H1 (cell line): ENCODE measurements at regions not wholly inside any gene's neighbourhood (a gene's known extent, or its start where the extent isn't known, plus 50 kb on each side); places are given as distances from the start of the nearest gene placed in this dataset.

Source experiments
- EGR1 ChIP-seq: IDR thresholded peaks from 2 replicates; pipeline ENCODE4 v1.6.1; 2011; ENCODE audit warnings: low read depth, low read length, borderline replicate concordance
- EZH2 ChIP-seq: fragments of 200-600 bp; sonication (generic); IDR thresholded peaks from 2 replicates; pipeline ENCODE4 v1.7.1; 2012; ENCODE audit warnings: low read depth, mild to moderate bottlenecking, moderate library complexity, low read length, inconsistent platforms; ENCODE audit not compliant: severe bottlenecking
- SAP30 ChIP-seq: fragments of 300-600 bp; sonication (generic); IDR thresholded peaks from 2 replicates; pipeline ENCODE4 v1.7.1; 2012; ENCODE audit warnings: low read length, moderate library complexity, mild to moderate bottlenecking, inconsistent platforms; ENCODE audit not compliant: insufficient read depth, insufficient replicate concordance
- SIX5 ChIP-seq: IDR thresholded peaks from 2 replicates; pipeline ENCODE4 v1.6.1; 2011; ENCODE audit warnings: mild to moderate bottlenecking, low read depth, low read length
- TF ChIP-seq, protein P1 (sequence below): fragments of 300-600 bp; sonication (generic); IDR thresholded peaks from 2 replicates; pipeline ENCODE4 v1.7.1; 2012; ENCODE audit warnings: low read length, moderate library complexity, mild to moderate bottlenecking, inconsistent platforms; ENCODE audit not compliant: insufficient replicate concordance
- TF ChIP-seq, protein P2 (sequence below): IDR thresholded peaks from 2 replicates; pipeline ENCODE4 v1.6.1; 2012; ENCODE audit warnings: inconsistent platforms

DNA sequence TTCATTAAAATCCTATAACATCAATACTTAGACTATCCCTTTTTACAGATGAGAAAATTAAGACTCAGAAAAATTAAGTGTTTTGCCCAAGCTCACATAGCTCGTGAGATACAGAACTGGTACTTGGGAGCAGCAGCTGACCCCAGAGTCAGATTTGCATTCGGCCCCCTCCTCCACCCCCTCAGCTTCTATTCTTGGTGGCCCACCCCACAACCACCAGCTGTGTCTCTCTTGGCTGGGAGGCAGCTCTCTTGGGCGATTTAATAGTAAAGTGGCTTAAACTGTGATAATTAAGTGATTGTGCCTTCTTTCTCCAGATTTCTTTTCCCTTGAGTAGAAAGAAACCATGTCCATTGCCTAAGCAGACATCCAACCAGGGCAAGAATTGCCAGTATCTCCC lies 203.6 kb upstream of the PDZRN3 start (continued):
- TF ChIP-seq, protein P1, sequence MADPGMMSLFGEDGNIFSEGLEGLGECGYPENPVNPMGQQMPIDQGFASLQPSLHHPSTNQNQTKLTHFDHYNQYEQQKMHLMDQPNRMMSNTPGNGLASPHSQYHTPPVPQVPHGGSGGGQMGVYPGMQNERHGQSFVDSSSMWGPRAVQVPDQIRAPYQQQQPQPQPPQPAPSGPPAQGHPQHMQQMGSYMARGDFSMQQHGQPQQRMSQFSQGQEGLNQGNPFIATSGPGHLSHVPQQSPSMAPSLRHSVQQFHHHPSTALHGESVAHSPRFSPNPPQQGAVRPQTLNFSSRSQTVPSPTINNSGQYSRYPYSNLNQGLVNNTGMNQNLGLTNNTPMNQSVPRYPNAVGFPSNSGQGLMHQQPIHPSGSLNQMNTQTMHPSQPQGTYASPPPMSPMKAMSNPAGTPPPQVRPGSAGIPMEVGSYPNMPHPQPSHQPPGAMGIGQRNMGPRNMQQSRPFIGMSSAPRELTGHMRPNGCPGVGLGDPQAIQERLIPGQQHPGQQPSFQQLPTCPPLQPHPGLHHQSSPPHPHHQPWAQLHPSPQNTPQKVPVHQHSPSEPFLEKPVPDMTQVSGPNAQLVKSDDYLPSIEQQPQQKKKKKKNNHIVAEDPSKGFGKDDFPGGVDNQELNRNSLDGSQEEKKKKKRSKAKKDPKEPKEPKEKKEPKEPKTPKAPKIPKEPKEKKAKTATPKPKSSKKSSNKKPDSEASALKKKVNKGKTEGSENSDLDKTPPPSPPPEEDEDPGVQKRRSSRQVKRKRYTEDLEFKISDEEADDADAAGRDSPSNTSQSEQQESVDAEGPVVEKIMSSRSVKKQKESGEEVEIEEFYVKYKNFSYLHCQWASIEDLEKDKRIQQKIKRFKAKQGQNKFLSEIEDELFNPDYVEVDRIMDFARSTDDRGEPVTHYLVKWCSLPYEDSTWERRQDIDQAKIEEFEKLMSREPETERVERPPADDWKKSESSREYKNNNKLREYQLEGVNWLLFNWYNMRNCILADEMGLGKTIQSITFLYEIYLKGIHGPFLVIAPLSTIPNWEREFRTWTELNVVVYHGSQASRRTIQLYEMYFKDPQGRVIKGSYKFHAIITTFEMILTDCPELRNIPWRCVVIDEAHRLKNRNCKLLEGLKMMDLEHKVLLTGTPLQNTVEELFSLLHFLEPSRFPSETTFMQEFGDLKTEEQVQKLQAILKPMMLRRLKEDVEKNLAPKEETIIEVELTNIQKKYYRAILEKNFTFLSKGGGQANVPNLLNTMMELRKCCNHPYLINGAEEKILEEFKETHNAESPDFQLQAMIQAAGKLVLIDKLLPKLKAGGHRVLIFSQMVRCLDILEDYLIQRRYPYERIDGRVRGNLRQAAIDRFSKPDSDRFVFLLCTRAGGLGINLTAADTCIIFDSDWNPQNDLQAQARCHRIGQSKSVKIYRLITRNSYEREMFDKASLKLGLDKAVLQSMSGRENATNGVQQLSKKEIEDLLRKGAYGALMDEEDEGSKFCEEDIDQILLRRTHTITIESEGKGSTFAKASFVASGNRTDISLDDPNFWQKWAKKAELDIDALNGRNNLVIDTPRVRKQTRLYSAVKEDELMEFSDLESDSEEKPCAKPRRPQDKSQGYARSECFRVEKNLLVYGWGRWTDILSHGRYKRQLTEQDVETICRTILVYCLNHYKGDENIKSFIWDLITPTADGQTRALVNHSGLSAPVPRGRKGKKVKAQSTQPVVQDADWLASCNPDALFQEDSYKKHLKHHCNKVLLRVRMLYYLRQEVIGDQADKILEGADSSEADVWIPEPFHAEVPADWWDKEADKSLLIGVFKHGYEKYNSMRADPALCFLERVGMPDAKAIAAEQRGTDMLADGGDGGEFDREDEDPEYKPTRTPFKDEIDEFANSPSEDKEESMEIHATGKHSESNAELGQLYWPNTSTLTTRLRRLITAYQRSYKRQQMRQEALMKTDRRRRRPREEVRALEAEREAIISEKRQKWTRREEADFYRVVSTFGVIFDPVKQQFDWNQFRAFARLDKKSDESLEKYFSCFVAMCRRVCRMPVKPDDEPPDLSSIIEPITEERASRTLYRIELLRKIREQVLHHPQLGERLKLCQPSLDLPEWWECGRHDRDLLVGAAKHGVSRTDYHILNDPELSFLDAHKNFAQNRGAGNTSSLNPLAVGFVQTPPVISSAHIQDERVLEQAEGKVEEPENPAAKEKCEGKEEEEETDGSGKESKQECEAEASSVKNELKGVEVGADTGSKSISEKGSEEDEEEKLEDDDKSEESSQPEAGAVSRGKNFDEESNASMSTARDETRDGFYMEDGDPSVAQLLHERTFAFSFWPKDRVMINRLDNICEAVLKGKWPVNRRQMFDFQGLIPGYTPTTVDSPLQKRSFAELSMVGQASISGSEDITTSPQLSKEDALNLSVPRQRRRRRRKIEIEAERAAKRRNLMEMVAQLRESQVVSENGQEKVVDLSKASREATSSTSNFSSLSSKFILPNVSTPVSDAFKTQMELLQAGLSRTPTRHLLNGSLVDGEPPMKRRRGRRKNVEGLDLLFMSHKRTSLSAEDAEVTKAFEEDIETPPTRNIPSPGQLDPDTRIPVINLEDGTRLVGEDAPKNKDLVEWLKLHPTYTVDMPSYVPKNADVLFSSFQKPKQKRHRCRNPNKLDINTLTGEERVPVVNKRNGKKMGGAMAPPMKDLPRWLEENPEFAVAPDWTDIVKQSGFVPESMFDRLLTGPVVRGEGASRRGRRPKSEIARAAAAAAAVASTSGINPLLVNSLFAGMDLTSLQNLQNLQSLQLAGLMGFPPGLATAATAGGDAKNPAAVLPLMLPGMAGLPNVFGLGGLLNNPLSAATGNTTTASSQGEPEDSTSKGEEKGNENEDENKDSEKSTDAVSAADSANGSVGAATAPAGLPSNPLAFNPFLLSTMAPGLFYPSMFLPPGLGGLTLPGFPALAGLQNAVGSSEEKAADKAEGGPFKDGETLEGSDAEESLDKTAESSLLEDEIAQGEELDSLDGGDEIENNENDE, result no peak
- no peak for TF ChIP-seq EZH2
- TF ChIP-seq SAP30, result no peak
- TF ChIP-seq EGR1, result no peak
- no peak for TF ChIP-seq SIX5
- TF ChIP-seq, protein P2, sequence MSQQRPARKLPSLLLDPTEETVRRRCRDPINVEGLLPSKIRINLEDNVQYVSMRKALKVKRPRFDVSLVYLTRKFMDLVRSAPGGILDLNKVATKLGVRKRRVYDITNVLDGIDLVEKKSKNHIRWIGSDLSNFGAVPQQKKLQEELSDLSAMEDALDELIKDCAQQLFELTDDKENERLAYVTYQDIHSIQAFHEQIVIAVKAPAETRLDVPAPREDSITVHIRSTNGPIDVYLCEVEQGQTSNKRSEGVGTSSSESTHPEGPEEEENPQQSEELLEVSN, result no peak
